Suprapubic skin (tissue), 4 donors: ENCODE measurements at regions not wholly inside any gene's neighbourhood (a gene's known extent, or its start where the extent isn't known, plus 50 kb on each side); places are given as distances from the start of the nearest gene placed in this dataset.

Experiments used
- EP300 ChIP-seq: sonication (generic); formaldehyde crosslinking; IDR thresholded peaks from one replicate; pipeline ENCODE4 v1.6.1; 2017; ENCODE audit warnings: antibody characterized with exemption
- POLR2A ChIP-seq, 2 donors: fragments of 450-650 bp; IDR thresholded peaks; one replicate each; pipeline ENCODE4 v1.6.1; 2017; ENCODE audit warnings: antibody characterized with exemption in 2 of 2, mild to moderate bottlenecking in 2 of 2, moderate library complexity in 2 of 2
- POLR2AphosphoS5 ChIP-seq, 3 donors: sonication (generic); formaldehyde crosslinking; IDR thresholded peaks; one replicate each; pipeline ENCODE4 v1.6.1; 2017; ENCODE audit warnings: antibody characterized with exemption in 3 of 3
- TF ChIP-seq, protein P1 (sequence below), 2 donors: fragments of 200-600 bp in 1 of 2; fragments of 450-650 bp in 1 of 2; sonication (generic) in 1 of 2; IDR thresholded peaks; one replicate each; pipeline ENCODE4 v1.5.1; 2016 to 2019; ENCODE audit warnings: antibody characterized with exemption in 2 of 2, mild to moderate bottlenecking in 1 of 2, moderate library complexity in 1 of 2

GRCh38 chr9:78830301-78830700, 533.4 kb downstream of the PSAT1 start:
- TF ChIP-seq, protein P1, sequence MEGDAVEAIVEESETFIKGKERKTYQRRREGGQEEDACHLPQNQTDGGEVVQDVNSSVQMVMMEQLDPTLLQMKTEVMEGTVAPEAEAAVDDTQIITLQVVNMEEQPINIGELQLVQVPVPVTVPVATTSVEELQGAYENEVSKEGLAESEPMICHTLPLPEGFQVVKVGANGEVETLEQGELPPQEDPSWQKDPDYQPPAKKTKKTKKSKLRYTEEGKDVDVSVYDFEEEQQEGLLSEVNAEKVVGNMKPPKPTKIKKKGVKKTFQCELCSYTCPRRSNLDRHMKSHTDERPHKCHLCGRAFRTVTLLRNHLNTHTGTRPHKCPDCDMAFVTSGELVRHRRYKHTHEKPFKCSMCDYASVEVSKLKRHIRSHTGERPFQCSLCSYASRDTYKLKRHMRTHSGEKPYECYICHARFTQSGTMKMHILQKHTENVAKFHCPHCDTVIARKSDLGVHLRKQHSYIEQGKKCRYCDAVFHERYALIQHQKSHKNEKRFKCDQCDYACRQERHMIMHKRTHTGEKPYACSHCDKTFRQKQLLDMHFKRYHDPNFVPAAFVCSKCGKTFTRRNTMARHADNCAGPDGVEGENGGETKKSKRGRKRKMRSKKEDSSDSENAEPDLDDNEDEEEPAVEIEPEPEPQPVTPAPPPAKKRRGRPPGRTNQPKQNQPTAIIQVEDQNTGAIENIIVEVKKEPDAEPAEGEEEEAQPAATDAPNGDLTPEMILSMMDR (IDR thresholded peaks at IDR 0.05): no peak
- no peak for TF ChIP-seq POLR2A (IDR thresholded peaks at IDR 0.05)
- no peak for TF ChIP-seq EP300
- no peak for TF ChIP-seq POLR2AphosphoS5 (IDR thresholded peaks at IDR 0.05)
